ENCODE measurements at regions not wholly inside any gene's neighbourhood (a gene's known extent, or its start where the extent isn't known, plus 50 kb on each side); places are given as distances from the start of the nearest gene placed in this dataset.

DNA sequence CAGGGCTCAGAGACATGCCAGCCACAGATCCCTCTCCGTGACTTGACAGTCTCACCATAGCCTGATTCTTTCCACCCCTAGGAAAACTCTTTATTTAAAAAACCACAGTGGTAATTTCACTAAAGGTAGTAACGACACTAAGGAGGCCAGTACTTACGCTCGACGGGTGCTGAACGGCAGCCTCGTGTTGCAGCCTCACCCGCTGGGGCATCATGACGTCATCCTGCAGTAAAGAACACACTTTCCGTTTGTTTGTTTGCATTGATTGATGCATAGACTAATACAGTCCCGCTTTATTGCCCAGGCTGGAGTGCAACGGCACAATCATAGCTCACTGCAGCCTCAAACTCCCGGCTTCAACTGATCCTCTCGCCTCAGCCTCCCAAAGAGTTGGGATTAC lies 65.1 kb upstream of the METRNL start:
- no peak for TF ChIP-seq CTCF (IDR thresholded peaks at IDR 0.05; ENCODE audit: unreplicated experiment)
- H3K9me3 Mint-ChIP-seq = peaks cover 5% of the 10 kb centered on the region
- H3K36me3 Mint-ChIP-seq = peaks cover 19% of the 10 kb centered on the region
- H3K4me1 Mint-ChIP-seq = peaks cover 23% of the 10 kb centered on the region
- H3K27ac Mint-ChIP-seq = no peak overlapping the region
- no peaks in the 10 kb centered on the region for H3K27me3 Mint-ChIP-seq (ENCODE audit: low read depth)
- H3K4me3 Mint-ChIP-seq = no peak overlapping the region
- no peak for DNase-seq (ENCODE audit: low spot score in 2 of 2, unreplicated experiment in 2 of 2)

GRCh38 chr17:83014940-83015910 lies 64.2 kb upstream of the METRNL start:
- H3K27ac Mint-ChIP-seq = no peak overlapping the region
- H3K27me3 Mint-ChIP-seq (ENCODE audit: low read depth) = no peaks in the 10 kb centered on the region
- peaks cover 5% of the 10 kb centered on the region for H3K9me3 Mint-ChIP-seq
- H3K4me1 Mint-ChIP-seq = peaks cover 17% of the 10 kb centered on the region
- H3K36me3 Mint-ChIP-seq = peaks cover 22% of the 10 kb centered on the region
- TF ChIP-seq CTCF (IDR thresholded peaks at IDR 0.05; ENCODE audit: unreplicated experiment) = no peak
- H3K4me3 Mint-ChIP-seq = no peak overlapping the region
- no peak for DNase-seq (ENCODE audit: low spot score in 2 of 2, unreplicated experiment in 2 of 2)

DNA sequence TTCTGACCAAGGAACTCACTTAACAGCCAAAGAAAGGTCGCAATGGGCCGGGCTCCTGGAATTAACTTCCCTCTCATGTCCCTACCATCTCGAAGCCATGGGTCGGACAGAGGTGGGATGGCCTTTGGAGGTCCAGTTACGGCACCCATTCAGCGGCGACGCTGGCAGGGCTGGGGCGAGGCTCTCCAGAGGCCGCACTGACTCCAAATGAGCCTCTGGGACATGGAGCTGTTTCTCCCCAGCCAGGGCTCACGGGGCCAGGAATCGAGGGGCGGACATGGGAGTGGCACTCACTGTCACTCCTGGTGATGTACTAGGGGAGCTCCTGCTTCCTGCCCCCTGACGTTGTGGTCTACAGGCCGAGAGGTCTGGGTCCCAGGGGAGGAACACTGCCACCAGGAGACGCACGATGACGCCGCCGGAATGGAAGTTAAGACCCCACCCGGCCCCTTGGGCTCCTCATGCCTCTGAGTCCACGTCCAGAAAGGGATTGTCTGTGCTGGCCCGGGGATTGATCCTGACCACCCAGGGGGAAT lies 60.7 kb upstream of the METRNL start:
- H3K4me3 Mint-ChIP-seq = no peak overlapping the region
- peaks cover 23% of the 10 kb centered on the region for H3K36me3 Mint-ChIP-seq
- H3K9me3 Mint-ChIP-seq = peaks cover 5% of the 10 kb centered on the region
- TF ChIP-seq CTCF (IDR thresholded peaks at IDR 0.05; ENCODE audit: unreplicated experiment) = no peak
- H3K27ac Mint-ChIP-seq = no peak overlapping the region
- H3K27me3 Mint-ChIP-seq (ENCODE audit: low read depth) = no peaks in the 10 kb centered on the region
- H3K4me1 Mint-ChIP-seq = no peaks in the 10 kb centered on the region
- no peak for DNase-seq (ENCODE audit: low spot score in 2 of 2, unreplicated experiment in 2 of 2)

DNA sequence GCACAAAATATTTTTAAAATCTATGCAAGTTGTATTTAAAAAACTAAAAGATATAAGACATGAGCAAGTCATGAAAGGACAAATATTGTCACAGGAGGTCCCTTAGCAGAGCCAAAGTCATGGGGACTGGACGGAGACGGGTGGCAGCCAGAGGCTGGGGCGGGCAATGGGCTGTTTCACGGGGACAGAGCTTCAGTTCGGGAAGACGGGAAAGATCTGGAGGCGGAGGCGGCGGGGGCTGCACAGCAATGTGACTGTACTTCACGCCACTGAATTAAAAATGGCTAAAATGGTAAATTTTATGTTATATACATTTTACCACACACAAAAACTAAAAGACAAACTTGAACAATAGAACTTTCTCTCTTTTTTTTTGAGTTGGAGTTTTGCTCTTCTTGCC lies 60.0 kb upstream of the METRNL start:
- no peaks in the 10 kb centered on the region for H3K27me3 Mint-ChIP-seq (ENCODE audit: low read depth)
- no peaks in the 10 kb centered on the region for H3K4me1 Mint-ChIP-seq
- H3K9me3 Mint-ChIP-seq = peaks cover 5% of the 10 kb centered on the region
- H3K4me3 Mint-ChIP-seq = no peak overlapping the region
- H3K27ac Mint-ChIP-seq = no peak overlapping the region
- no peak for DNase-seq (ENCODE audit: low spot score in 2 of 2, unreplicated experiment in 2 of 2)
- TF ChIP-seq CTCF (IDR thresholded peaks at IDR 0.05; ENCODE audit: unreplicated experiment) = no peak
- peaks cover 23% of the 10 kb centered on the region for H3K36me3 Mint-ChIP-seq

- Mint-ChIP-seq H3K27me3 (ENCODE audit: low read depth) (no peaks in the 10 kb centered on the region), H3K4me1 (peaks cover 11% of the 10 kb centered on the region), H3K27ac (no peak overlapping the region), H3K4me3 (no peak overlapping the region), H3K9me3 (no peaks in the 10 kb centered on the region), H3K36me3 (peaks cover 21% of the 10 kb centered on the region)
- no peak for TF ChIP-seq CTCF (IDR thresholded peaks at IDR 0.05; ENCODE audit: unreplicated experiment)
- DNase-seq (ENCODE audit: low spot score in 2 of 2, unreplicated experiment in 2 of 2) = no peak
Measured at GRCh38 chr17:83024218-83024971, 55.0 kb upstream of the METRNL start.

Data from mesothelial cell of epicardium (in vitro differentiated cells).